Erythroblast (primary cell): ENCODE measurements at regions not wholly inside any gene's neighbourhood (a gene's known extent, or its start where the extent isn't known, plus 50 kb on each side); places are given as distances from the start of the nearest gene placed in this dataset.

Experiments used
- GATA1 ChIP-seq: IDR thresholded peaks from 2 replicates; pipeline ENCODE4 v1.6.1; 2011; ENCODE audit warnings: low read depth, mild to moderate bottlenecking, control low read depth, low read length, moderate library complexity
- POLR2A ChIP-seq: IDR thresholded peaks from 2 replicates; pipeline ENCODE4 v1.6.1; 2011; ENCODE audit warnings: mild to moderate bottlenecking, low read length

GRCh38 chr1:214101246-214101645, 113.5 kb downstream of the PROX1 start:
- TF ChIP-seq POLR2A, result no peak
- no peak for TF ChIP-seq GATA1
